HepG2 (cell line): ENCODE measurements at regions not wholly inside any gene's neighbourhood (a gene's known extent, or its start where the extent isn't known, plus 50 kb on each side); places are given as distances from the start of the nearest gene placed in this dataset.

Source experiments
- ATAD3A ChIP-seq: sonication (generic); formaldehyde crosslinking; IDR thresholded peaks from 2 replicates; pipeline ENCODE4 v1.4.0; 2020; ENCODE audit warnings: missing genetic modification reagents
- FOXJ3 ChIP-seq: sonication (generic); formaldehyde crosslinking; IDR thresholded peaks from 2 replicates; pipeline ENCODE4 v1.4.0; 2020; ENCODE audit warnings: missing genetic modification reagents, mild to moderate bottlenecking, borderline replicate concordance
- IRX3 ChIP-seq: sonication (generic); formaldehyde crosslinking; IDR thresholded peaks from 2 replicates; pipeline ENCODE4 v1.8.1; 2023; ENCODE audit warnings: mild to moderate bottlenecking, low read depth, missing genetic modification reagents, borderline replicate concordance
- ISL2 ChIP-seq: sonication (generic); formaldehyde crosslinking; IDR thresholded peaks from 2 replicates; pipeline ENCODE4 v1.5.0; 2020; ENCODE audit warnings: missing genetic modification reagents
- RFX5 ChIP-seq: IDR thresholded peaks from 2 replicates; pipeline ENCODE4 v1.6.1; 2011; ENCODE audit warnings: low read depth, low read length, improper control_type of control experiment
- SMAD1 ChIP-seq: sonication (generic); formaldehyde crosslinking; IDR thresholded peaks from 2 replicates; pipeline ENCODE4 v1.4.0; 2020; ENCODE audit warnings: missing genetic modification reagents, low read depth, mild to moderate bottlenecking, borderline replicate concordance
- TAF15 ChIP-seq: fragments of 200-400 bp; formaldehyde crosslinking; IDR thresholded peaks from one replicate; pipeline ENCODE4 v1.6.1; 2018; ENCODE audit warnings: mild to moderate bottlenecking, low read depth, low read length; ENCODE audit not compliant: poor library complexity, severe bottlenecking
- ZFYVE20 ChIP-seq: sonication (generic); formaldehyde crosslinking; IDR thresholded peaks from 2 replicates; pipeline ENCODE4 v1.8.0; 2023; ENCODE audit warnings: low read depth, mild to moderate bottlenecking, moderate library complexity, missing genetic modification reagents, borderline replicate concordance
- ZNF530 ChIP-seq: sonication (generic); formaldehyde crosslinking; IDR thresholded peaks from 2 replicates; pipeline ENCODE4 v1.5.0; 2020; ENCODE audit warnings: low read depth, mild to moderate bottlenecking, missing genetic modification reagents
- ZNF552 ChIP-seq: sonication (generic); formaldehyde crosslinking; IDR thresholded peaks from 2 replicates; pipeline ENCODE4 v1.9.0; 2022; ENCODE audit warnings: missing genetic modification reagents, mild to moderate bottlenecking, borderline replicate concordance
- ZNF678 ChIP-seq: sonication (generic); formaldehyde crosslinking; IDR thresholded peaks from 2 replicates; pipeline ENCODE4 v1.4.0; 2020; ENCODE audit warnings: mild to moderate bottlenecking, missing genetic modification reagents
- ZNF790 ChIP-seq: sonication (generic); formaldehyde crosslinking; IDR thresholded peaks from 2 replicates; pipeline ENCODE4 v1.8.0; 2022; ENCODE audit warnings: missing genetic modification reagents, mild to moderate bottlenecking, borderline replicate concordance
- TF ChIP-seq, protein P1 (sequence below): sonication (generic); formaldehyde crosslinking; IDR thresholded peaks from 2 replicates; pipeline ENCODE4 v1.5.0; 2020; ENCODE audit warnings: mild to moderate bottlenecking, missing genetic modification reagents
- TF ChIP-seq, protein P2 (sequence below): fragments of 450-650 bp; IDR thresholded peaks from 2 replicates; pipeline ENCODE4 v1.6.1; 2016
- TF ChIP-seq, protein P3 (sequence below): sonication (generic); formaldehyde crosslinking; IDR thresholded peaks from 2 replicates; pipeline ENCODE4 v1.5.0; 2020; ENCODE audit warnings: mild to moderate bottlenecking, missing genetic modification reagents, borderline replicate concordance

DNA sequence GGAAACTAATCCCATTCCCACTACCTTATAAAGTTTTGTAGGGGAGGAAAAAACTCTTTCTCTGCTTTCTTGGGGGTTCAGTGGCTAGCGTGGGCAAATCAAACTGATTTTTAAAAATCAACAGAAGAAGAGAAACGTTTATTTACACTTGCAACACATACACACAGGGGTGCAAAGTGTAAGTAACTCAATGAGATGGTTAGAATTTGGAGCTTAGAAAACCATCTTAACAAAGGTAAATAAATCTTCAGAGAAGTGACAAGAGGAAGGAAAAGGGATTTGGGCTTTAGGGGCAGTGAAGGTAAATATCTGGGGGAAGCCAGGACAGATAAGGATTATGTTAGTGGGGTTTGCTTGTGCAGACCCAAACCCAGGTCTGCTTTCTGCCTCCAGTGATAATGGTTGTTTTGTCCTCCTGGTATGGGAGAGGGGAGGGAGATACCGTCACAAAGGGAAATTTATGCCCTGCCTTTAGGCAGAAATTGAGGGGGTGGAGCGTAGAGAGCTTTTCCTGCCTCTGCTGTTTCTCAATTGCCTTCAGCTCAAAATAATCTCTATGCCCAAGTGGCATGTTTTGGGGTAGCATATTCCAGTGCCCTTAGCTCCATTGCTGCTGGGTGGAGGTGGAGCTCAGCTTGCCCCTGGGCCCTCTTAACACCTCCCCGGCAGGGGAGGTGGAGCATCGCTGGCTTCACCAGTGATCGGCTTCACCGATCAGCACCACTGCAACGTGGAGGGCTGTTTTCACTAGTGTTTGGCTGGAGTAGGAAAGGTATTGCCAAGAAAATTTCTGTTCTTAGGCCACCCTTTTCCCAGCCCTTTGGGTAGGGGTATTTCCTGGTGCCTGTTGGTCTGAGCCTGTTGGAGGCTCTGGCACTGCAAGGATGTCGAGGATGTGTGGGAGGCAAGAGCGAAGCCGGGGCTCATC lies 92.2 kb downstream of the TEX51 start (continued):
- no peak for TF ChIP-seq ZFYVE20 (CRISPR knock-in tag)
- TF ChIP-seq ZNF678 (CRISPR knock-in tag) = no peak
- peak; percentile 70; the same call in 1 of the 2 replicates for TF ChIP-seq FOXJ3 (CRISPR knock-in tag)
- TF ChIP-seq ZNF790 = no peak
- no peak for TF ChIP-seq TAF15
- TF ChIP-seq ISL2 (CRISPR knock-in tag) = peak; percentile 84
- no peak for TF ChIP-seq RFX5
- TF ChIP-seq SMAD1 (CRISPR knock-in tag) = no peak
- no peak for TF ChIP-seq ATAD3A (CRISPR knock-in tag)
- TF ChIP-seq, protein P1, sequence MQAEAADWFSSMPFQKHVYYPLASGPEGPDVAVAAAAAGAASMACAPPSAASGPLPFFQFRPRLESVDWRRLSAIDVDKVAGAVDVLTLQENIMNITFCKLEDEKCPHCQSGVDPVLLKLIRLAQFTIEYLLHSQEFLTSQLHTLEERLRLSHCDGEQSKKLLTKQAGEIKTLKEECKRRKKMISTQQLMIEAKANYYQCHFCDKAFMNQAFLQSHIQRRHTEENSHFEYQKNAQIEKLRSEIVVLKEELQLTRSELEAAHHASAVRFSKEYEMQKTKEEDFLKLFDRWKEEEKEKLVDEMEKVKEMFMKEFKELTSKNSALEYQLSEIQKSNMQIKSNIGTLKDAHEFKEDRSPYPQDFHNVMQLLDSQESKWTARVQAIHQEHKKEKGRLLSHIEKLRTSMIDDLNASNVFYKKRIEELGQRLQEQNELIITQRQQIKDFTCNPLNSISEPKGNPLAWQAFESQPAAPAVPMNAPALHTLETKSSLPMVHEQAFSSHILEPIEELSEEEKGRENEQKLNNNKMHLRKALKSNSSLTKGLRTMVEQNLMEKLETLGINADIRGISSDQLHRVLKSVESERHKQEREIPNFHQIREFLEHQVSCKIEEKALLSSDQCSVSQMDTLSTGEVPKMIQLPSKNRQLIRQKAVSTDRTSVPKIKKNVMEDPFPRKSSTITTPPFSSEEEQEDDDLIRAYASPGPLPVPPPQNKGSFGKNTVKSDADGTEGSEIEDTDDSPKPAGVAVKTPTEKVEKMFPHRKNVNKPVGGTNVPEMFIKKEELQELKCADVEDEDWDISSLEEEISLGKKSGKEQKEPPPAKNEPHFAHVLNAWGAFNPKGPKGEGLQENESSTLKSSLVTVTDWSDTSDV (CRISPR knock-in tag) = no peak
- TF ChIP-seq, protein P2, sequence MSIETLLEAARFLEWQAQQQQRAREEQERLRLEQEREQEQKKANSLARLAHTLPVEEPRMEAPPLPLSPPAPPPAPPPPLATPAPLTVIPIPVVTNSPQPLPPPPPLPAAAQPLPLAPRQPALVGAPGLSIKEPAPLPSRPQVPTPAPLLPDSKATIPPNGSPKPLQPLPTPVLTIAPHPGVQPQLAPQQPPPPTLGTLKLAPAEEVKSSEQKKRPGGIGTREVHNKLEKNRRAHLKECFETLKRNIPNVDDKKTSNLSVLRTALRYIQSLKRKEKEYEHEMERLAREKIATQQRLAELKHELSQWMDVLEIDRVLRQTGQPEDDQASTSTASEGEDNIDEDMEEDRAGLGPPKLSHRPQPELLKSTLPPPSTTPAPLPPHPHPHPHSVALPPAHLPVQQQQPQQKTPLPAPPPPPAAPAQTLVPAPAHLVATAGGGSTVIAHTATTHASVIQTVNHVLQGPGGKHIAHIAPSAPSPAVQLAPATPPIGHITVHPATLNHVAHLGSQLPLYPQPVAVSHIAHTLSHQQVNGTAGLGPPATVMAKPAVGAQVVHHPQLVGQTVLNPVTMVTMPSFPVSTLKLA = no peak
- TF ChIP-seq, protein P3, sequence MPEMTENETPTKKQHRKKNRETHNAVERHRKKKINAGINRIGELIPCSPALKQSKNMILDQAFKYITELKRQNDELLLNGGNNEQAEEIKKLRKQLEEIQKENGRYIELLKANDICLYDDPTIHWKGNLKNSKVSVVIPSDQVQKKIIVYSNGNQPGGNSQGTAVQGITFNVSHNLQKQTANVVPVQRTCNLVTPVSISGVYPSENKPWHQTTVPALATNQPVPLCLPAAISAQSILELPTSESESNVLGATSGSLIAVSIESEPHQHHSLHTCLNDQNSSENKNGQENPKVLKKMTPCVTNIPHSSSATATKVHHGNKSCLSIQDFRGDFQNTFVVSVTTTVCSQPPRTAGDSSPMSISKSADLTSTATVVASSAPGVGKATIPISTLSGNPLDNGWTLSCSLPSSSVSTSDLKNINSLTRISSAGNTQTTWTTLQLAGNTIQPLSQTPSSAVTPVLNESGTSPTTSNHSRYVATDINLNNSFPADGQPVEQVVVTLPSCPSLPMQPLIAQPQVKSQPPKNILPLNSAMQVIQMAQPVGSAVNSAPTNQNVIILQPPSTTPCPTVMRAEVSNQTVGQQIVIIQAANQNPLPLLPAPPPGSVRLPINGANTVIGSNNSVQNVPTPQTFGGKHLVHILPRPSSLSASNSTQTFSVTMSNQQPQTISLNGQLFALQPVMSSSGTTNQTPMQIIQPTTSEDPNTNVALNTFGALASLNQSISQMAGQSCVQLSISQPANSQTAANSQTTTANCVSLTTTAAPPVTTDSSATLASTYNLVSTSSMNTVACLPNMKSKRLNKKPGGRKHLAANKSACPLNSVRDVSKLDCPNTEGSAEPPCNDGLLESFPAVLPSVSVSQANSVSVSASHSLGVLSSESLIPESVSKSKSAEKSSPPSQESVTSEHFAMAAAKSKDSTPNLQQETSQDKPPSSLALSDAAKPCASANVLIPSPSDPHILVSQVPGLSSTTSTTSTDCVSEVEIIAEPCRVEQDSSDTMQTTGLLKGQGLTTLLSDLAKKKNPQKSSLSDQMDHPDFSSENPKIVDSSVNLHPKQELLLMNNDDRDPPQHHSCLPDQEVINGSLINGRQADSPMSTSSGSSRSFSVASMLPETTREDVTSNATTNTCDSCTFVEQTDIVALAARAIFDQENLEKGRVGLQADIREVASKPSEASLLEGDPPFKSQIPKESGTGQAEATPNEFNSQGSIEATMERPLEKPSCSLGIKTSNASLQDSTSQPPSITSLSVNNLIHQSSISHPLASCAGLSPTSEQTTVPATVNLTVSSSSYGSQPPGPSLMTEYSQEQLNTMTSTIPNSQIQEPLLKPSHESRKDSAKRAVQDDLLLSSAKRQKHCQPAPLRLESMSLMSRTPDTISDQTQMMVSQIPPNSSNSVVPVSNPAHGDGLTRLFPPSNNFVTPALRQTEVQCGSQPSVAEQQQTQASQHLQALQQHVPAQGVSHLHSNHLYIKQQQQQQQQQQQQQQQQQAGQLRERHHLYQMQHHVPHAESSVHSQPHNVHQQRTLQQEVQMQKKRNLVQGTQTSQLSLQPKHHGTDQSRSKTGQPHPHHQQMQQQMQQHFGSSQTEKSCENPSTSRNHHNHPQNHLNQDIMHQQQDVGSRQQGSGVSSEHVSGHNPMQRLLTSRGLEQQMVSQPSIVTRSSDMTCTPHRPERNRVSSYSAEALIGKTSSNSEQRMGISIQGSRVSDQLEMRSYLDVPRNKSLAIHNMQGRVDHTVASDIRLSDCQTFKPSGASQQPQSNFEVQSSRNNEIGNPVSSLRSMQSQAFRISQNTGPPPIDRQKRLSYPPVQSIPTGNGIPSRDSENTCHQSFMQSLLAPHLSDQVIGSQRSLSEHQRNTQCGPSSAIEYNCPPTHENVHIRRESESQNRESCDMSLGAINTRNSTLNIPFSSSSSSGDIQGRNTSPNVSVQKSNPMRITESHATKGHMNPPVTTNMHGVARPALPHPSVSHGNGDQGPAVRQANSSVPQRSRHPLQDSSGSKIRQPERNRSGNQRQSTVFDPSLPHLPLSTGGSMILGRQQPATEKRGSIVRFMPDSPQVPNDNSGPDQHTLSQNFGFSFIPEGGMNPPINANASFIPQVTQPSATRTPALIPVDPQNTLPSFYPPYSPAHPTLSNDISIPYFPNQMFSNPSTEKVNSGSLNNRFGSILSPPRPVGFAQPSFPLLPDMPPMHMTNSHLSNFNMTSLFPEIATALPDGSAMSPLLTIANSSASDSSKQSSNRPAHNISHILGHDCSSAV = no peak
- TF ChIP-seq ZNF552 = peak; percentile 2; the same call in 1 of the 2 replicates
- no peak for TF ChIP-seq ZNF530 (CRISPR knock-in tag)
- TF ChIP-seq IRX3 (CRISPR knock-in tag) = no peak
